Colon (tissue), 2 donors: ENCODE measurements at regions not wholly inside any gene's neighbourhood (a gene's known extent, or its start where the extent isn't known, plus 50 kb on each side); places are given as distances from the start of the nearest gene placed in this dataset.
"Not testable (repeated sequence)": the region's sequence is repeated elsewhere in the genome, so short reads cannot be mapped to it uniquely, and the experiment has no call there.

ENCODE experiments used
- FAIRE-seq: peaks from 2 replicates; lab custom pipeline; 2012; peaks lifted over from hg19 to GRCh38; lab: Jason Lieb, UNC
- donor health status: control.
- donor health status: control.

DNA sequence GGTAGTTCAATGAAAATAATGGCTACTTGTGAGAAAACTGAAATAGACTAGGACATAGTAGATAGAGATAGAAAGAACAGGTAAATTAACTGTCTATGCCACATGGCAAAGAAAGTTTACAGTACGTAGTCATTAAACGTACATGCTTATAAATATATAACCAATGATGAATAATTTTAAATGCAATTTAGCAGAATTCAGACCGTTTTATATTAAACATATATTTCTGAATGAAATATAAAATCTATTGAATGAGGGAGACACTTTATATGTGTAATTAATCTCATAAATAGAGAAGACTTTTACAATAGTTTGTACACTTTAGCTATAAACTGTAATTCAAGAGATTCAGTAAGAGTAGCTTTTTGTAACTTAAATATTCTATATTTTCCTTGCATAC, 124.4 kb upstream of the VPREB1 start:
- no peak for FAIRE-seq

- no peak for FAIRE-seq
These were observed 125.6 kb upstream of the VPREB1 start for GRCh38 chr22:22118987-22119386.

GRCh38 chr22:22117864-22118544, 126.6 kb upstream of the VPREB1 start:
- not testable (repeated sequence) for FAIRE-seq

DNA sequence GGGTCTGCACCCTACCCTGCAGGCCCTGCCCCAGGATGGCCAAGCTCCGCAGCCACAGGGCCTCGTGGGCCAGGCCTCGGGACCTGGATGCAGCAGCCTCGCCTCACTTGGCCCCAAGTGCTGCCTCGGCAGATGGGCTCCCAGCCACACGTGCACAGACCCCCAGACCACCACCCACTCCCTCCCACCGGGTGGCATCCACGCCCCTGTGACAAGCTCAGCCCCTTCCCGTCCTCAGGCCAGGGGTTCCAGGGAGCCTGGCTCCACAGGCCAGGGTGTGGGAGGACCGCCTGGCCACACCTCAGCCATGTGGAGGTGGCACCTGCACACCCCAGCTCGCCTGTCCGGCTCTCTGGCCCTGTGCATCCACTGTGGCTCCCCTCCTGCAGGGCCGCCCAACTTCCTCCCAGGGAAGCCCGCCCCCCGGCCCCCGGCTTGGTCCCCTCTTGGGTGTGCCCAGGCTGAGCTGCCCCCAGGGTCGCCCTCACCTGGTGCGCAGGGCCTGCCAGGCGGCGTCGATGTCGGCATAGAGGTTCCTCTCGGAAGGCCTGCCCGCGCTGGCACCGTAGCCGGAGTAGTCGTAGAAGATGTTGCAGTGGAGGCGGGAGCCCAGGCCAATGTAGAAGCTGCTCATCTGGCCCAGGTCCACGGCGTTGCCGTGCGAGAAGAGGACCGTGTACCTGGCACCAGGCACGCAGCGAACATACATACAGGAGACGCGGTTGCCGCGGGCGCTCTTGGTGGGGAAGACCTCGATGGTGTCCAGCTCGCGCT, 127.4 kb upstream of the VPREB1 start:
- not testable (repeated sequence) for FAIRE-seq

DNA sequence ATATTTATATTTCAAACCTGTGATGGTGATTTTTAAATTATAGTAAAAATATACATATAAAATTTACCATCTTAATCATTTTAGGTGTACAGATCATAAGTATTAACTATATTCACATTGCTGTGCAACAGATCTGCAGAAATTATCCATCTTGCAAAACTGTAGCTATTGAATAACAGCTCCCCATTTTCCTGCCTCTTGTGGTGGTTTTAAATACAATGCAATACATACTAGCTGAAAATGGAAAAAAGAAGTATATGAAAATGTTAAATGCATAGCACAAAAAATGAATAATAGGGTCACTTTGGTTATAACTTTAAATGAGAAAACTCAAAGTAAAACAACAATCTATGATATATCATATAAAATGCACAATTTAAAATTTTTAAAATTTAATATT, 130.9 kb upstream of the VPREB1 start:
- peak; percentile 36 for FAIRE-seq

- no peak for FAIRE-seq
These were observed 130.1 kb upstream of the TOP3B start for GRCh38 chr22:22112533-22113294.

DNA sequence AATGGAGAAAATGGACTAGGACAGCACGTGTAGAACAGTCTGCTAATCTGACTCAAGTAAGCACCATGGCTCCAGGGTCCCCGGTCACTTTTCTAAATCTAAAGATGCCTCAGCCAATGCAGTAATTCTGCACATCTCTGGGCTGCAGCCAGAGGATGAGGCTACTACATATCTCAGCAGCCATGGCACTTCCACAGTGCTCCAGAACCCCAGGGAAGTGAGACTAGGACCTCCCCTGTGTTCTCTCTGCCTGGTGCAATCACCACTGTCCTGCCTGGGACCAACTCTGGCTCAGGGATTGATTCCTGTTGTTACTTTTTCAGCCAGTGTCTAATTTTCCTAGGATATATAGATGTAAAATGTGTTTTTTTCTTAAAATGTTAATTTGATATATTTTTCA, 129.4 kb upstream of the TOP3B start:
- no peak for FAIRE-seq

DNA sequence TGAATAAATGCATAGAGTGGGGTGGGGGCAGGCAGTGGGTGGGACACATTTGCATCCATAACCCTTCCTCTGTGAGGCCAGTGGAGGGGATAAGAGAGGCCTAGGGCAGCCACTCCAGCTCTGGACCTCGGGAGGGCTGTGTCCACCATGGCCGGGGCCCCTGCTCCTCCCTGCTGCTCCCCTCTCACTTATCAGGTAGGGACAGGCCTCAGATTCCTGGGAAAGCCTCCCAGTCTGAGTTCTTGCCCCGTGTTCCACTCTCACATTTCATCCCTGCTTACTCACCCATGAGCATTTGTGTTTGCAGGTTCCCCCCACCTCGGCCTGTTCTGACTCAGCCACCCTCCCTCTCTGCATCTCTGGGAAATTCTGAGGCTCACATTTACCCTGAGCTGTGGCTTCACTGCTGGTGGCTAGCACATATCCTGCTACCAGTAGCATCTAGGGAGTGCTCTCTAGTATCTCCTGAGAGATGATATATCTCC, 128.7 kb upstream of the TOP3B start:
- no peak for FAIRE-seq

DNA sequence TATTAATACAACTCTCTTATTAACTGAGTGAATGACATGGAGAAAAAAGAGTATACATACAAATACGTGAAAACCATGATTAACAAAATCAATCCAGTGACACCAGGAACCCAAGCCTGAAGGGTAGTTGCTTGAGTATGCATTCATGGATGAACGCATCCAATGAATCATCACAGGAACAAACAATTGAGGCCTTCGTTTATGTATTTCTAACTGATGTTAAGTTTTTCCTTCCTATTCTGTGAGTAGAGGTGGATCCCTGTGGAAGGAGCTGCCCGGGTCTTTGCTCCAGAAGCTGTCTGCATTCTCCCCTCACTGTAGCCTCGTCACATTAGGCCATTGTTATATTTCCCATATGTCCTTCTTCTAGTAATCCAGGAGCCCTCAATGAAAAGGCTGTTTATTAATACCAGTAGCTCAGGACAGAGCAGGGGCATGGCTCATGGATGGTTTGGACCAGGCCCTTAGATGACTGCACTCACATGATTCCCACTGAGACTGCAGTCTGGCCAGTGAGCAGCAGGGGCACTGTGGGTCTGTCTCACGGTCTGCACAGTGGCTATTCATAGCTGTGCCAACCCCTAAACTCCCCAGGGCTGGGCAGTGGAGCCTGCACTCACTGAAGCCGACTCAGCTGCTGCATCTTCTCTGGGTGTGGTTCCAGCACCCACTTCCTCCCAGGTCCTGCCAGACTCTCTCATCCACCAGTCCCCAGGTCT, 128.1 kb upstream of the TOP3B start:
- no peak for FAIRE-seq

GRCh38 chr22:22109693-22110466, 127.3 kb upstream of the TOP3B start:
- no peak for FAIRE-seq

- no peak for FAIRE-seq
These were observed 124.3 kb upstream of the TOP3B start for GRCh38 chr22:22106855-22107254.

DNA sequence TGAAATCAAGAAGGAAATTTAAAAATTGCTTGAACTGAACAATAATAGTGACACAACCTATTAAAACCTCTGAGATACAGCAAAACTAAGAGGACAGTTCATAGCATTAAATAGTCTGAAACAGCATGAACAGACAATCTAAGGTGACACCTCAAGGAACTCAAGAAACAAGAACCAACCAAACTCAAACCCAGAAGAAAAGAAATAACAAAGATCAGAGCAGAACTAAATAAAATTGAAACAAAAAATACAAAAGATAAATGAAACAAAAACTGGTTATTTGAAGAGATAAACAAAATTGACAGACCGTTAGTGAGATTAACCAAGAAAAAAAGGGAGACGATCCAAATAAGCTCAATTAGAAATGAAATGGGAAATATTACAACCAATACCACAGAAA, 122.8 kb upstream of the TOP3B start:
- no peak for FAIRE-seq

GRCh38 chr22:22103078-22103875, 120.7 kb upstream of the TOP3B start:
- no peak for FAIRE-seq

DNA sequence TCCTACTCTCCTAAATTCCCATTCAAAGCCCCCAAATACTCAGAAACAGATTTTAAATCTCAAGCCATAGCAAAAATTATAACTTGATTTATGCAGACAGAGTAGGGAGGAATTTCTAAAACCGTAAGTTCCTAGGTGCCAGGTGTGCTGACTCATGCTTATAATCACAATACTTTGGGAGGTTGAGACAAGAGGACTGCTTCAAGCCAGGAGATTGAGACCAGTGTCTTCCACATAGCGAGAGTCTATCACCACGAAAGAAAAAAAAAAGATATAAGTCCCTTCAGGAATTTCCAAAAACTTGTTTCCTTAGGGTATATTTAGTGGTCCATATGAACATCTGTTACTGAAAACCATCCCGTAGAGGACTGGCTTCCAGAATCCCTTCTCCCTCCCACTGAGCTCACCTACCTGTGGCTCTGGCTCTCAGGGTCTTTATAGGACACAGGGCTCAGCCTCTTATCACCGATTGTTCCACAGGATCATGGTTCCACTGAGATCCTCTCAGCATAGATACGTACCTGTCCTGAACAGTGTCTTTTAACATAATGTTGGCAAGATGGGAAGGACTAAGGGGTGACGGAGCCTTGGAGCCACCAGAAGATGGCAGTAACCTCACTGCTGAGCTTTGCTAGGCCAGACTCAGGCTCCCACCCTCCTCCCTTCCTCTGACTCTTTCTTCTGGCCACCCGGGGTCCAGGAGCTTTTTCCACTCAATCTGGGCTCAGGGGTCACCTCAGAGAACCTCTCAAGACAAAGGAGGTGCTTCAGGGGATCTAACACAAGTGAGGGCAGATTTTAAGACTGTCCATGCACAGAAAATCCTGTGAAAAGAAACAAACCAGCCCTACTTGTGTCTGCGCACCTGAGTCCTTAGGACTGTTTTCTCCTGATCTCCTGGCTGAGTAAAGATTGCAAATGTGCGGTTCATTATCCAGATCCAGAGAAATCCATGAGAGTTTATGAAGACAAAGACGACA, 117.5 kb upstream of the TOP3B start:
- no peak for FAIRE-seq

GRCh38 chr22:22099194-22099486, 116.6 kb upstream of the TOP3B start:
- no peak for FAIRE-seq

GRCh38 chr22:22098457-22099193, 116.0 kb upstream of the TOP3B start:
- no peak for FAIRE-seq

GRCh38 chr22:22097727-22098228, 115.2 kb upstream of the TOP3B start:
- FAIRE-seq = no peak

GRCh38 chr22:22094921-22095320, 112.3 kb upstream of the TOP3B start:
- FAIRE-seq = no peak

DNA sequence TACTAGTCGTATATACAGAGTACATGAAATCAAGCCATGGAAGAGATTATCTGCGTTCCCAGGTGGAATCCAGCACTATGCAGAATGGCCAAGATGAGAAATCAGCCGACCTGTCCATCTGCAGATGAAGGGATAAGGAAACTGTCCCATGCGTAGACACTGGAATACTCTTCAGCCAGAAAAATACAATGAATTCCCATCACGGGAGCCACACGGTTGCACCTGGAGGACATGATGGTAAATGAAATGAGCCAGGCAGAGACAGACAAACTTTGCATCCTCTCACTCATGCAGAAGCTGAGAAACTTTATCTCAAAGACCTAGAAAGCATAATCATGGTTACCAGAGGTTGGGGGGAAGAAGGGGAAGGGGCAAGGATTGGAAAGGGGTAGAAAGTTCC, 111.9 kb upstream of the TOP3B start:
- no peak for FAIRE-seq
